IPS-18c (cell line): ENCODE measurements at regions not wholly inside any gene's neighbourhood (a gene's known extent, or its start where the extent isn't known, plus 50 kb on each side); places are given as distances from the start of the nearest gene placed in this dataset.
"Not testable (repeated sequence)": the region's sequence is repeated elsewhere in the genome, so short reads cannot be mapped to it uniquely, and the experiment has no call there.

ENCODE experiments used
- H3K4me3 ChIP-seq: 2 replicates; pipeline ENCODE4 v1.7.0; 2013; ENCODE audit warnings: low read depth, mild to moderate bottlenecking, low read length, moderate library complexity; ENCODE audit not compliant: insufficient read depth
- H3K9me3 ChIP-seq: one replicate; pipeline ENCODE4 v1.6.1; 2013; ENCODE audit warnings: mild to moderate bottlenecking, low read length, moderate library complexity; ENCODE audit not compliant: control insufficient read depth, insufficient read depth

GRCh38 chr5:124553911-124554310 is 192.5 kb downstream of the ZNF608 start:
- Histone ChIP-seq H3K9me3 (no peaks in the 10 kb centered on the region), H3K4me3 (no peak overlapping the region)

- Histone ChIP-seq H3K9me3 (no peaks in the 10 kb centered on the region), H3K4me3 (no peak overlapping the region)
Measured at GRCh38 chr5:124552526-124552925, 193.9 kb downstream of the ZNF608 start.

GRCh38 chr5:124551939-124552279 is 194.5 kb downstream of the ZNF608 start:
- Histone ChIP-seq H3K9me3 (no peaks in the 10 kb centered on the region), H3K4me3 (no peak overlapping the region)

- H3K4me3 ChIP-seq: no peak overlapping the region
- no peaks in the 10 kb centered on the region for H3K9me3 ChIP-seq
Measured at GRCh38 chr5:124550731-124551130, 195.7 kb downstream of the ZNF608 start.

GRCh38 chr5:124549891-124550436 is 196.5 kb downstream of the ZNF608 start:
- Histone ChIP-seq H3K9me3 (no peaks in the 10 kb centered on the region), H3K4me3 (no peak overlapping the region)

- Histone ChIP-seq H3K4me3 (no peak overlapping the region), H3K9me3 (no peaks in the 10 kb centered on the region)
Measured at GRCh38 chr5:124546643-124547042, 199.8 kb downstream of the ZNF608 start.

- H3K4me3 ChIP-seq: no peak overlapping the region
- H3K9me3 ChIP-seq: no peaks in the 10 kb centered on the region
Measured at GRCh38 chr5:124544366-124545055, 201.9 kb downstream of the ZNF608 start.

GRCh38 chr5:124538931-124539330 is 207.5 kb downstream of the ZNF608 start:
- no peaks in the 10 kb centered on the region for H3K9me3 ChIP-seq

GRCh38 chr5:124538191-124538590 is 208.2 kb downstream of the ZNF608 start:
- H3K4me3 ChIP-seq: no peak overlapping the region
- no peaks in the 10 kb centered on the region for H3K9me3 ChIP-seq

More at GRCh38 chr5:124538931-124539330, 207.5 kb downstream of the ZNF608 start:
- H3K4me3 ChIP-seq: no peak overlapping the region

- H3K4me3 ChIP-seq: no peak overlapping the region
- no peaks in the 10 kb centered on the region for H3K9me3 ChIP-seq
Measured at GRCh38 chr5:124537522-124537921, 208.9 kb downstream of the ZNF608 start.

- Histone ChIP-seq H3K4me3 (no peak overlapping the region), H3K9me3 (no peaks in the 10 kb centered on the region)
Measured at GRCh38 chr5:124537107-124537506, 209.3 kb downstream of the ZNF608 start.

- Histone ChIP-seq H3K4me3 (no peak overlapping the region), H3K9me3 (no peaks in the 10 kb centered on the region)
Measured at GRCh38 chr5:124536333-124536732, 210.1 kb downstream of the ZNF608 start.

- Histone ChIP-seq H3K9me3 (no peaks in the 10 kb centered on the region), H3K4me3 (no peak overlapping the region)
Measured at GRCh38 chr5:124530916-124531315, 215.5 kb downstream of the ZNF608 start.

GRCh38 chr5:124528838-124529237 is 217.6 kb downstream of the ZNF608 start:
- H3K9me3 ChIP-seq: no peaks in the 10 kb centered on the region
- no peak overlapping the region for H3K4me3 ChIP-seq

GRCh38 chr5:124527220-124527991 is 219.0 kb downstream of the ZNF608 start:
- Histone ChIP-seq H3K4me3 (no peak overlapping the region), H3K9me3 (no peaks in the 10 kb centered on the region)

- H3K9me3 ChIP-seq, H3K4me3 ChIP-seq: not testable (repeated sequence)
Measured at GRCh38 chr5:124526079-124526478, 220.4 kb downstream of the ZNF608 start.

- no peaks in the 10 kb centered on the region for H3K9me3 ChIP-seq
- H3K4me3 ChIP-seq: no peak overlapping the region
Measured at GRCh38 chr5:124524552-124525232, 221.7 kb downstream of the ZNF608 start.

GRCh38 chr5:124523897-124524296 is 222.5 kb downstream of the ZNF608 start:
- no peak overlapping the region for H3K4me3 ChIP-seq
- no peaks in the 10 kb centered on the region for H3K9me3 ChIP-seq
